ENCODE measurements at regions not wholly inside any gene's neighbourhood (a gene's known extent, or its start where the extent isn't known, plus 50 kb on each side); places are given as distances from the start of the nearest gene placed in this dataset.

DNA sequence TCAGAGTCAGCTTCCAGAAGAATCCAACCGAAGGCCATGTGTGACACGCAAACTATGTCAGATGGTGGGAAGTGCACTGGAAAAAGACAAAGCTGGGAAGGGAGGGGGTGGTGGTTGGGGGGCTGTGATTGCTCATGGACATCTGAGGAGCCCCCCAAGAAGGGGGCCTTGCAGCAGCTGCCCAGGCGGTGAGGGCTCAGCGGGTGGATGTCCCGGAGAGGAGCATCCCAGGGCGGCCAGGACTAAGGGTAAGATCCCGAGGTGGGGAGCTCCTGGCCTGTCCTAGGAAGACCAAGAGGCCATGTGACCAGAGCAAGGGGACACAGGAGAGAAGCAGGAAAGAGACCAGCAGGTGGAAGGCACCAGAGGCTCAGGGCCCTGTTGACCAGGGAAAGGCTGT is 299.5 kb downstream of the PREX1 start:
- no peaks in the 10 kb centered on the region for H3K36me3 ChIP-seq (ENCODE audit: control insufficient read depth, insufficient read depth, low read length)
- TF ChIP-seq, protein P1, sequence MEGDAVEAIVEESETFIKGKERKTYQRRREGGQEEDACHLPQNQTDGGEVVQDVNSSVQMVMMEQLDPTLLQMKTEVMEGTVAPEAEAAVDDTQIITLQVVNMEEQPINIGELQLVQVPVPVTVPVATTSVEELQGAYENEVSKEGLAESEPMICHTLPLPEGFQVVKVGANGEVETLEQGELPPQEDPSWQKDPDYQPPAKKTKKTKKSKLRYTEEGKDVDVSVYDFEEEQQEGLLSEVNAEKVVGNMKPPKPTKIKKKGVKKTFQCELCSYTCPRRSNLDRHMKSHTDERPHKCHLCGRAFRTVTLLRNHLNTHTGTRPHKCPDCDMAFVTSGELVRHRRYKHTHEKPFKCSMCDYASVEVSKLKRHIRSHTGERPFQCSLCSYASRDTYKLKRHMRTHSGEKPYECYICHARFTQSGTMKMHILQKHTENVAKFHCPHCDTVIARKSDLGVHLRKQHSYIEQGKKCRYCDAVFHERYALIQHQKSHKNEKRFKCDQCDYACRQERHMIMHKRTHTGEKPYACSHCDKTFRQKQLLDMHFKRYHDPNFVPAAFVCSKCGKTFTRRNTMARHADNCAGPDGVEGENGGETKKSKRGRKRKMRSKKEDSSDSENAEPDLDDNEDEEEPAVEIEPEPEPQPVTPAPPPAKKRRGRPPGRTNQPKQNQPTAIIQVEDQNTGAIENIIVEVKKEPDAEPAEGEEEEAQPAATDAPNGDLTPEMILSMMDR (IDR thresholded peaks at IDR 0.05; ENCODE audit: insufficient read depth, low read length, poor library complexity, severe bottlenecking), result no peak
- no peak overlapping the region for H3K4me3 ChIP-seq (ENCODE audit: low read depth, low read length)
- no peak for DNase-seq (ENCODE audit: low read depth)
- H3K27me3 ChIP-seq (ENCODE audit: control insufficient read depth, insufficient read depth, low read length), result no peaks in the 10 kb centered on the region

GRCh38 chr20:48527771-48528170 is 300.0 kb downstream of the PREX1 start:
- H3K4me3 ChIP-seq (ENCODE audit: low read depth, low read length), result no peak overlapping the region
- no peaks in the 10 kb centered on the region for H3K36me3 ChIP-seq (ENCODE audit: control insufficient read depth, insufficient read depth, low read length)
- TF ChIP-seq, protein P1 (IDR thresholded peaks at IDR 0.05; ENCODE audit: insufficient read depth, low read length, poor library complexity, severe bottlenecking), result no peak
- no peaks in the 10 kb centered on the region for H3K27me3 ChIP-seq (ENCODE audit: control insufficient read depth, insufficient read depth, low read length)
- no peak for DNase-seq (ENCODE audit: low read depth)

GRCh38 chr20:48526936-48527335 is 300.9 kb downstream of the PREX1 start:
- Histone ChIP-seq H3K27me3 (ENCODE audit: control insufficient read depth, insufficient read depth, low read length) (no peaks in the 10 kb centered on the region), H3K36me3 (ENCODE audit: control insufficient read depth, insufficient read depth, low read length) (no peaks in the 10 kb centered on the region), H3K4me3 (ENCODE audit: low read depth, low read length) (no peak overlapping the region)
- TF ChIP-seq, protein P1 (IDR thresholded peaks at IDR 0.05; ENCODE audit: insufficient read depth, low read length, poor library complexity, severe bottlenecking), result no peak
- DNase-seq (ENCODE audit: low read depth), result no peak

DNA sequence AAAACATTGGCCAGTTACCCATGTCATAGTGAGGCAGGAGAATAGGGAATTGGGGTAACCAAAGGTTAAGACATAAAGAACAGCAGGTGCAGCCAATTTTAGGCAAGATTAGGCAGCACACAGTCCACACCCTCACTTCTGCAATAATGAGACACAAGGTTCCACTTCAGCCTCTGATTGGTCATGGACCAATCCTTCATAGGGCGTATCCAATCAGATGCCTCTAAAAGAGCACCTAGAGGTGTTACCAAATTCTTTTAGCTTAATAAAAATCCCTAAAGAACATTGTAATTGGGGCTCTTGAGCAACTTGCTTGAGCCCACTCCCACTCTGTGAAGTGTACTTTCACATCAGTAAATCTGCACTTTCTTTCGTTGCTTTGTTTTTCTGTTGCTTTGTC is 302.4 kb downstream of the PREX1 start:
- H3K4me3 ChIP-seq (ENCODE audit: low read depth, low read length), result no peak overlapping the region
- no peaks in the 10 kb centered on the region for H3K36me3 ChIP-seq (ENCODE audit: control insufficient read depth, insufficient read depth, low read length)
- TF ChIP-seq, protein P1 (IDR thresholded peaks at IDR 0.05; ENCODE audit: insufficient read depth, low read length, poor library complexity, severe bottlenecking), result no peak
- H3K27me3 ChIP-seq (ENCODE audit: control insufficient read depth, insufficient read depth, low read length), result no peaks in the 10 kb centered on the region
- DNase-seq (ENCODE audit: low read depth), result no peak

DNA sequence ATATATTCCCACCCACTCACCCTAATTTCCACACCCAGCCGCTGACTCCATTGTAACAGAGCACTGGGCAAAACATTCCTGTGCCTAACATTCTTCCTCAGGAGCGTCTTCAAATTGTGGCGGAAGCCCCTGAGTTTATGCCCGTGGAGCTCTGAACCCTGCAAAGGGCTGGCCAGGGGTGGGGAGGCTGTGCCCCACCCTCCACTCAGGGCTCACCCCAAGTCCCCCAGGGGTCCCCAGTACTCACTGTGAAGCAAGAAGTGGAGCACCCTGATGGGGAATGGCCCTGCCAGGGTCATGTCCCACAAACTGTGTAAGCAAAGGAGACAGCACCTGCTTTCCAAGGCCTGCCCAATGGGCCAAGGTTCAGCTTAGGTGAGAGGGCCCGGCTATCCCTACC is 303.2 kb downstream of the PREX1 start:
- DNase-seq (ENCODE audit: low read depth), result no peak
- H3K4me3 ChIP-seq (ENCODE audit: low read depth, low read length), result no peak overlapping the region
- no peaks in the 10 kb centered on the region for H3K27me3 ChIP-seq (ENCODE audit: control insufficient read depth, insufficient read depth, low read length)
- TF ChIP-seq, protein P1 (IDR thresholded peaks at IDR 0.05; ENCODE audit: insufficient read depth, low read length, poor library complexity, severe bottlenecking), result no peak
- no peaks in the 10 kb centered on the region for H3K36me3 ChIP-seq (ENCODE audit: control insufficient read depth, insufficient read depth, low read length)

DNA sequence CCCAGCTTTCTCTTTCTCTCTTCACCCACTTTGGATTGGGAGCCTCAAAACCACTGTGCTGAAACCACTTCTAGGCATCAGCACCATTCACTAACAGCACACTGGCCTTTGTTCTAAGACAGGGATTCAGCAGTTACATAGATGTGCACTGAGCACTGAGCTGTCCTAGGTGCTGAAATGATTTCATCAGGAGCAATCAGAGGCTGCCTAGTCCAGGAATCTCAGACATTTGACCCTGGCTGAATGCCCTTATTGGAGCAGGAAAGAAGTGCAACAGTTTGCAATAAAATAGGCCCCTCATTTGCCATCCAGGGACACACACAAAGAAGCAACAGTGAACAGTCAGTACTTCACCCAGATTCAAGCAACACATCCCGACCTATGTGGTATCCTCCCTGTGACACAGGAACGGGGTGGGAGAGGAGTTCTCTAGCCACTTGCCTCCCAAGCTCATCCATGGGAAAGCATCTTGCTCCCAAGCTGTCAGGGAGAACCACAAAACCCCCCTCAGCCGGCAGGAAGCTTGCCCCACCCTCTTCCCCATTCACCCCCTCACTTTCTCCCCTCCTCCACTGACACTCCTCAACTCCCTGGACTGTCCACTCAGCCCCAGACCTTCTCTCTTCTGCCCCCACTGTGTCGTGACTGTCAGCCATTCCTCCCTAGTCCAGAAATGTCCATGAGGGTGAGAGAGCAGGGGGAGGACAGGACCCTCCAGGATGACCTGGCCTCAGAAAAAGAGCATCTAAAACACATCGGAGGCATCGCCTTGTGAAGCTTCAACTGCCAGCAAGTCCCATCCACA is 304.4 kb downstream of the PREX1 start:
- TF ChIP-seq, protein P1 (IDR thresholded peaks at IDR 0.05; ENCODE audit: insufficient read depth, low read length, poor library complexity, severe bottlenecking), result no peak
- Histone ChIP-seq H3K27me3 (ENCODE audit: control insufficient read depth, insufficient read depth, low read length) (no peaks in the 10 kb centered on the region), H3K36me3 (ENCODE audit: control insufficient read depth, insufficient read depth, low read length) (no peaks in the 10 kb centered on the region), H3K4me3 (ENCODE audit: low read depth, low read length) (no peak overlapping the region)
- DNase-seq (ENCODE audit: low read depth), result no peak
